ENCODE measurements at regions not wholly inside any gene's neighbourhood (a gene's known extent, or its start where the extent isn't known, plus 50 kb on each side); places are given as distances from the start of the nearest gene placed in this dataset.

GRCh38 chr6:168213121-168213524, 106.5 kb downstream of the DACT2 start:
- no peak for ATAC-seq
- TF ChIP-seq PPARA (CRISPR knock-in tag; IDR thresholded peaks at IDR 0.05; ENCODE audit: borderline replicate concordance) (no peak), ZNF8 (CRISPR knock-in tag; IDR thresholded peaks at IDR 0.05) (no peak), SNAI2 (CRISPR knock-in tag; IDR thresholded peaks at IDR 0.05) (no peak), ESRRG (CRISPR knock-in tag; IDR thresholded peaks at IDR 0.05) (no peak), CSRNP3 (CRISPR knock-in tag; IDR thresholded peaks at IDR 0.05) (no peak), TOX (CRISPR knock-in tag; IDR thresholded peaks at IDR 0.05; ENCODE audit: borderline replicate concordance) (no peak)
- TF ChIP-seq, protein P1, sequence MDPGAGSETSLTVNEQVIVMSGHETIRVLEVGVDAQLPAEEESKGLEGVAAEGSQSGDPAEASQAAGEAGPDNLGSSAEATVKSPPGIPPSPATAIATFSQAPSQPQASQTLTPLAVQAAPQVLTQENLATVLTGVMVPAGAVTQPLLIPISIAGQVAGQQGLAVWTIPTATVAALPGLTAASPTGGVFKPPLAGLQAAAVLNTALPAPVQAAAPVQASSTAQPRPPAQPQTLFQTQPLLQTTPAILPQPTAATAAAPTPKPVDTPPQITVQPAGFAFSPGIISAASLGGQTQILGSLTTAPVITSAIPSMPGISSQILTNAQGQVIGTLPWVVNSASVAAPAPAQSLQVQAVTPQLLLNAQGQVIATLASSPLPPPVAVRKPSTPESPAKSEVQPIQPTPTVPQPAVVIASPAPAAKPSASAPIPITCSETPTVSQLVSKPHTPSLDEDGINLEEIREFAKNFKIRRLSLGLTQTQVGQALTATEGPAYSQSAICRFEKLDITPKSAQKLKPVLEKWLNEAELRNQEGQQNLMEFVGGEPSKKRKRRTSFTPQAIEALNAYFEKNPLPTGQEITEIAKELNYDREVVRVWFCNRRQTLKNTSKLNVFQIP (CRISPR knock-in tag; IDR thresholded peaks at IDR 0.05; ENCODE audit: borderline replicate concordance, low read depth), result no peak
- TF ChIP-seq, protein P2, sequence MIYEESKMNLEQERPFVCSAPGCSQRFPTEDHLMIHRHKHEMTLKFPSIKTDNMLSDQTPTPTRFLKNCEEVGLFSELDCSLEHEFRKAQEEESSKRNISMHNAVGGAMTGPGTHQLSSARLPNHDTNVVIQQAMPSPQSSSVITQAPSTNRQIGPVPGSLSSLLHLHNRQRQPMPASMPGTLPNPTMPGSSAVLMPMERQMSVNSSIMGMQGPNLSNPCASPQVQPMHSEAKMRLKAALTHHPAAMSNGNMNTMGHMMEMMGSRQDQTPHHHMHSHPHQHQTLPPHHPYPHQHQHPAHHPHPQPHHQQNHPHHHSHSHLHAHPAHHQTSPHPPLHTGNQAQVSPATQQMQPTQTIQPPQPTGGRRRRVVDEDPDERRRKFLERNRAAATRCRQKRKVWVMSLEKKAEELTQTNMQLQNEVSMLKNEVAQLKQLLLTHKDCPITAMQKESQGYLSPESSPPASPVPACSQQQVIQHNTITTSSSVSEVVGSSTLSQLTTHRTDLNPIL (CRISPR knock-in tag; IDR thresholded peaks at IDR 0.05; ENCODE audit: low read depth), result no peak
- TF ChIP-seq, protein P3, sequence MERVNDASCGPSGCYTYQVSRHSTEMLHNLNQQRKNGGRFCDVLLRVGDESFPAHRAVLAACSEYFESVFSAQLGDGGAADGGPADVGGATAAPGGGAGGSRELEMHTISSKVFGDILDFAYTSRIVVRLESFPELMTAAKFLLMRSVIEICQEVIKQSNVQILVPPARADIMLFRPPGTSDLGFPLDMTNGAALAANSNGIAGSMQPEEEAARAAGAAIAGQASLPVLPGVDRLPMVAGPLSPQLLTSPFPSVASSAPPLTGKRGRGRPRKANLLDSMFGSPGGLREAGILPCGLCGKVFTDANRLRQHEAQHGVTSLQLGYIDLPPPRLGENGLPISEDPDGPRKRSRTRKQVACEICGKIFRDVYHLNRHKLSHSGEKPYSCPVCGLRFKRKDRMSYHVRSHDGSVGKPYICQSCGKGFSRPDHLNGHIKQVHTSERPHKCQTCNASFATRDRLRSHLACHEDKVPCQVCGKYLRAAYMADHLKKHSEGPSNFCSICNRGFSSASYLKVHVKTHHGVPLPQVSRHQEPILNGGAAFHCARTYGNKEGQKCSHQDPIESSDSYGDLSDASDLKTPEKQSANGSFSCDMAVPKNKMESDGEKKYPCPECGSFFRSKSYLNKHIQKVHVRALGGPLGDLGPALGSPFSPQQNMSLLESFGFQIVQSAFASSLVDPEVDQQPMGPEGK (CRISPR knock-in tag; IDR thresholded peaks at IDR 0.05; ENCODE audit: borderline replicate concordance), result no peak

DNA sequence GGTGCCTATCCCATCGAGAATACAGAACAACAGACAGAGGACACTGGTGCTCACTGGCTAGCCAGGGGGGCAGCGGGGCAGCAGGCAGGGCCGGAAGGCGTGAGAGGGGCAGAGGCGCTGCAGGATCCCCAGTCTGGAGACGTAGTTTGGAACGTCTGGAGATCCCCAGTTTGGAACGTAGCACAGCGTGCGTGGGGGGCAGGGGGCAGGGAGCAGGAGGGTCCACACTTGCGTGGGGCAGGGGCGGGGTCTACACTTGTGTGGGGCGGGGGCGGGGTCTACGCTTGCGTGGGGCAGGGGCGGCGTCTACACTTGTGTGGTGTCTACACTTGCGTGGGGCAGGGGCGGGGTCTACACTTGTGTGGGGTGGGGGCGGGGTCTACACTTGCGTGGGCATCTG, 107.2 kb downstream of the DACT2 start:
- TF ChIP-seq, protein P1 (CRISPR knock-in tag; IDR thresholded peaks at IDR 0.05; ENCODE audit: borderline replicate concordance, low read depth), result no peak
- TF ChIP-seq ISL1 (CRISPR knock-in tag; IDR thresholded peaks at IDR 0.05) (no peak), TSHZ2 (CRISPR knock-in tag; IDR thresholded peaks at IDR 0.05) (no peak), SNAI2 (CRISPR knock-in tag; IDR thresholded peaks at IDR 0.05) (no peak), ESRRG (CRISPR knock-in tag; IDR thresholded peaks at IDR 0.05) (no peak), ZNF565 (CRISPR knock-in tag; conservative IDR thresholded peaks at IDR 0.05; ENCODE audit: low read depth) (no peak), RARB (CRISPR knock-in tag; IDR thresholded peaks at IDR 0.05) (no peak)
- no peak for ATAC-seq

DNA sequence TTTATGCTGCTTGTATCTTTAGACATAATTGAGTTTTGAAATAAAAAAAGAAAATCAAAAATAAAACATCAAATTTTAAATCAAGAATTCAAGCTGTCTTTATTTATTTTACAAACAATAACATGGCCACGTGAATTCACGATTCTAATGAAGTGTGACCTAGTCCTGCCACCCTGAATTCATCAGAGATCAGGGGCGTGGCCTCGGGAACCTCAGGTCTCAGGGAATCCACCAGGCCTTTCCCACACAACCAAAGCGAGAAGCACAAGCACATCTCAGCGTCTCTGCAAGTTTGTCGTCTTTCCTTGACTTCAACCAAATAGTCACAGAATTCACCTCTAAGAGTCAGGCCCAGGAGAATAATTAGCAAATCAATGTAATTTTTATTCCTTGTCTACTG, 107.9 kb downstream of the DACT2 start:
- TF ChIP-seq CSRNP3 (CRISPR knock-in tag; IDR thresholded peaks at IDR 0.05) (no peak), CSDC2 (CRISPR knock-in tag; IDR thresholded peaks at IDR 0.05) (no peak)
- ATAC-seq, result no peak

All from SK-N-SH treated with all-trans-retinoic acid at 6 μM for 48 hours (cell line).